ENCODE measurements at regions not wholly inside any gene's neighbourhood (a gene's known extent, or its start where the extent isn't known, plus 50 kb on each side); places are given as distances from the start of the nearest gene placed in this dataset.

- TF ChIP-seq POLR2AphosphoS5 (IDR thresholded peaks at IDR 0.05) (no peak), CTCF (IDR thresholded peaks at IDR 0.05) (no peak), POLR2A (IDR thresholded peaks at IDR 0.05) (no peak), EP300 (IDR thresholded peaks at IDR 0.05) (no peak)
These were observed 270.4 kb upstream of the RTL1 start for GRCh38 chr14:101173698-101174521.

Data from suprapubic skin (tissue), 4 donors.